ENCODE measurements at regions not wholly inside any gene's neighbourhood (a gene's known extent, or its start where the extent isn't known, plus 50 kb on each side); places are given as distances from the start of the nearest gene placed in this dataset.

- Histone ChIP-seq H2BK20ac (ENCODE audit: low read depth, low read length, poor library complexity, severe bottlenecking) (no peak overlapping the region), H3K4me2 (ENCODE audit: insufficient read depth, insufficient read length, low read length) (no peak overlapping the region), H3K79me1 (ENCODE audit: insufficient read depth, low read depth, low read length, poor library complexity, severe bottlenecking) (no peaks in the 10 kb centered on the region), H3K9me3 (ENCODE audit: control insufficient read depth, low read depth, low read length) (no peaks in the 10 kb centered on the region), H2BK5ac (ENCODE audit: insufficient read length, low read length) (no peak overlapping the region), H4K8ac (replicated peaks; ENCODE audit: insufficient read length, low read depth, low read length) (no peak overlapping the region), H4K5ac (ENCODE audit: insufficient read length, low read depth, low read length) (no peak overlapping the region), H2BK12ac (ENCODE audit: insufficient read length, low read depth, low read length) (no peak overlapping the region), H3K14ac (ENCODE audit: insufficient read depth, low read length) (no peak overlapping the region), H3K79me2 (ENCODE audit: insufficient read depth, low read length) (no peaks in the 10 kb centered on the region), H3K18ac (ENCODE audit: insufficient read length, low read depth, low read length) (no peak overlapping the region), H3K4me1 (ENCODE audit: insufficient read depth, low read length) (no peaks in the 10 kb centered on the region), H3K9ac (ENCODE audit: extremely low read depth, insufficient read length, low read length) (no peak overlapping the region), H3K4ac (ENCODE audit: low read depth, low read length) (no peak overlapping the region), H3T11ph (ENCODE audit: low read length) (no peak overlapping the region), H3K27ac (ENCODE audit: insufficient read length, low read depth, low read length) (no peak overlapping the region), H3K27me3 (ENCODE audit: insufficient read depth, low read length) (no peaks in the 10 kb centered on the region), H4K91ac (ENCODE audit: insufficient read length, low read depth, low read length) (no peak overlapping the region), H2BK120ac (ENCODE audit: low read depth, low read length, poor library complexity, severe bottlenecking) (no peak overlapping the region), H4K20me1 (ENCODE audit: control insufficient read depth, insufficient read depth, insufficient read length) (no peaks in the 10 kb centered on the region), H2AK5ac (ENCODE audit: insufficient read length, low read length) (no peak overlapping the region), H3K56ac (ENCODE audit: insufficient read length, low read depth, low read length) (no peak overlapping the region), H3K23ac (ENCODE audit: insufficient read length, low read depth, low read length) (no peak overlapping the region), H2BK15ac (ENCODE audit: low read depth, low read length) (no peak overlapping the region), H3K23me2 (ENCODE audit: insufficient read length, low read depth, low read length, poor library complexity, severe bottlenecking) (no peaks in the 10 kb centered on the region), H2AFZ (ENCODE audit: low read length) (no peak overlapping the region)
- Mint-ChIP-seq H3K4me3 (no peak overlapping the region), H3K27me3 (ENCODE audit: low read depth) (no peaks in the 10 kb centered on the region; the same call in 1 of the 2 replicates), H3K27ac (no peak overlapping the region), H3K9me3 (no peaks in the 10 kb centered on the region), H3K4me1 (no peaks in the 10 kb centered on the region), H3K36me3 (ENCODE audit: insufficient read depth in 1 of 3, low read depth in 3 of 3) (no peaks in the 10 kb centered on the region)
- no peak for DNase-seq
- TF ChIP-seq CTCF (conservative IDR thresholded peaks at IDR 0.05) = no peak
- no CpG with 5 or more reads among the region's 3 CpGs for WGBS (ENCODE audit: extremely low coverage, insufficient read length, low lambda C conversion rate)
These were observed 117.6 kb downstream of the TNFSF13B start for GRCh38 chr13:108387156-108387555.
